ENCODE measurements at regions not wholly inside any gene's neighbourhood (a gene's known extent, or its start where the extent isn't known, plus 50 kb on each side); places are given as distances from the start of the nearest gene placed in this dataset.

DNA sequence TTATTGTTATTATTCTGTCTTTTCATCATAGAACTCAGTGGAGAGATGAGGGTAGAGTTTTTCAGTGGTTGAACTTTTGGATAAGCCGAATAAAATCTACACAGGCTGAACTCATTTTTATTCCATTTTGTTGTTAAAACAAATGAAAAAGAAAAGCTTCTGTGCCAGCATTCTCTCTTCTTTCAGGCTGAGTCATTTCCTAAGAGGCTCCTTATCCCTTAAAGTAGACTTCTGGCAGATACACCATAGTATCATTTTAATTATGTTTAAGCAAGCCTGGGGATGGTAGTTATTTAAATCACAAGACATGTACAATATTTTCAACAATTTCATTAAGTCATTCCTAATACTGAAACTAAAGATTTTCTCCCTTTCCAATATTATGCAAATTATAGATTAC lies 1364.0 kb upstream of the NRXN1 start:
- Histone ChIP-seq H3K79me2 (ENCODE audit: control insufficient read depth, low read length) (no peaks in the 10 kb centered on the region), H3K4me1 (ENCODE audit: control insufficient read depth, low read length) (no peaks in the 10 kb centered on the region), H3K4me3 (ENCODE audit: low read length) (no peak overlapping the region), H3K27ac (ENCODE audit: low read depth, low read length) (no peak overlapping the region), H3K4me2 (ENCODE audit: low read length) (no peak overlapping the region), H3K9me3 (ENCODE audit: control insufficient read depth, insufficient read depth, low read length) (no peaks in the 10 kb centered on the region), H3K36me3 (ENCODE audit: control insufficient read depth, low read length) (no peaks in the 10 kb centered on the region), H4K20me1 (ENCODE audit: control insufficient read depth, insufficient read depth, low read depth, low read length) (no peaks in the 10 kb centered on the region), H3K27me3 (ENCODE audit: control insufficient read depth, low read length) (no peaks in the 10 kb centered on the region), H3F3A (ENCODE audit: control insufficient read depth, insufficient read depth) (no peaks in the 10 kb centered on the region), H3K9me2 (replicated peaks; ENCODE audit: control insufficient read depth, low read length) (no peaks in the 10 kb centered on the region)
- TF ChIP-seq EZH2phosphoT487 (IDR thresholded peaks at IDR 0.05; ENCODE audit: borderline replicate concordance, low read length), result no peak
- TF ChIP-seq, protein P1, sequence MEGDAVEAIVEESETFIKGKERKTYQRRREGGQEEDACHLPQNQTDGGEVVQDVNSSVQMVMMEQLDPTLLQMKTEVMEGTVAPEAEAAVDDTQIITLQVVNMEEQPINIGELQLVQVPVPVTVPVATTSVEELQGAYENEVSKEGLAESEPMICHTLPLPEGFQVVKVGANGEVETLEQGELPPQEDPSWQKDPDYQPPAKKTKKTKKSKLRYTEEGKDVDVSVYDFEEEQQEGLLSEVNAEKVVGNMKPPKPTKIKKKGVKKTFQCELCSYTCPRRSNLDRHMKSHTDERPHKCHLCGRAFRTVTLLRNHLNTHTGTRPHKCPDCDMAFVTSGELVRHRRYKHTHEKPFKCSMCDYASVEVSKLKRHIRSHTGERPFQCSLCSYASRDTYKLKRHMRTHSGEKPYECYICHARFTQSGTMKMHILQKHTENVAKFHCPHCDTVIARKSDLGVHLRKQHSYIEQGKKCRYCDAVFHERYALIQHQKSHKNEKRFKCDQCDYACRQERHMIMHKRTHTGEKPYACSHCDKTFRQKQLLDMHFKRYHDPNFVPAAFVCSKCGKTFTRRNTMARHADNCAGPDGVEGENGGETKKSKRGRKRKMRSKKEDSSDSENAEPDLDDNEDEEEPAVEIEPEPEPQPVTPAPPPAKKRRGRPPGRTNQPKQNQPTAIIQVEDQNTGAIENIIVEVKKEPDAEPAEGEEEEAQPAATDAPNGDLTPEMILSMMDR (IDR thresholded peaks at IDR 0.05; ENCODE audit: low read depth, low read length, poor library complexity, severe bottlenecking), result no peak

DNA sequence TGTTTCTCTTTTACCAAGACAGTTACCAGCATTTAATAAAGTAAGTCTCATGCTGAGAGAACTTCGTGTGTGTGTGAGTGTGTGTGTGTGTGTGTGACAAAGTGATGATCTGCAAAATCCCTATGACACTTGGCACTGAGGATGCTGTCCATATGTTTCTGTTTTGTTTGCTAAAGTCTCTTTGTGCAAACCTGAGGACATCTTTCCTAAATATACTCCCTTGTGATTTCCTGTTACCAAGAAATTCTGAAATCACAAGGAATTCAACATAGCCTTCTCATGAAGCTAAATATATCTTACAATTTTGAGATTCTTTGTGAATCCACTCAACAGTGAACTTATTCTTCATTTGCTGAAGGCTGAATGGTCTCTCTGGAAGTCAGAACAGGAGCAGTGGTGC lies 1359.7 kb upstream of the NRXN1 start:
- H3K4me1 ChIP-seq (ENCODE audit: control insufficient read depth, low read length), result no peaks in the 10 kb centered on the region
- no peaks in the 10 kb centered on the region for H3K36me3 ChIP-seq (ENCODE audit: control insufficient read depth, low read length)
- no peak for TF ChIP-seq EZH2phosphoT487 (IDR thresholded peaks at IDR 0.05; ENCODE audit: borderline replicate concordance, low read length)
- TF ChIP-seq, protein P1 (IDR thresholded peaks at IDR 0.05; ENCODE audit: low read depth, low read length, poor library complexity, severe bottlenecking), result no peak

DNA sequence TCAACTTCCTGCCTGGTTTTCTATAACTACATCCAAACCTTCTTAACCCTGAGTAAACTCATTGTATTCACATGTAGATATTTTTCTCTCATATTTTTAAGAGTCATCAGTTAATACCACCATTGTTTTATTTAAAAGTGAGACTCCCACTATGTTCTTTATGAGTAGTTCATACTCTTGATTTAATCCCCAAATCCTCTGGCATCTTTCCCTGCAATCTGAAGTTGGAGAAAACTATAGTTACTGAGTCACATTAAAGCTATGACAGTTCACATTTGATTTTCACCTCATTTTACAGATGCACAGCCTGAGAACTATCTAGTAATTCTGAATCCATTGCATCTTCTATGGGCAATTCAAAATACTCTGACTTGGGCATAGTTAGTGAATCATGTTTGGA lies 1358.7 kb upstream of the NRXN1 start:
- no peaks in the 10 kb centered on the region for H3K79me2 ChIP-seq (ENCODE audit: control insufficient read depth, low read length)
- no peak overlapping the region for H3K27ac ChIP-seq (ENCODE audit: low read depth, low read length)
- H3K9me3 ChIP-seq (ENCODE audit: control insufficient read depth, insufficient read depth, low read length), result no peaks in the 10 kb centered on the region
- no peak overlapping the region for H3K4me3 ChIP-seq (ENCODE audit: low read length)
- H4K20me1 ChIP-seq (ENCODE audit: control insufficient read depth, insufficient read depth, low read depth, low read length), result no peaks in the 10 kb centered on the region
- H3K4me1 ChIP-seq (ENCODE audit: control insufficient read depth, low read length), result no peaks in the 10 kb centered on the region
- no peak overlapping the region for H3K4me2 ChIP-seq (ENCODE audit: low read length)
- no peaks in the 10 kb centered on the region for H3K9me2 ChIP-seq (replicated peaks; ENCODE audit: control insufficient read depth, low read length)
- TF ChIP-seq, protein P1 (IDR thresholded peaks at IDR 0.05; ENCODE audit: low read depth, low read length, poor library complexity, severe bottlenecking), result no peak
- TF ChIP-seq EZH2phosphoT487 (IDR thresholded peaks at IDR 0.05; ENCODE audit: borderline replicate concordance, low read length), result no peak
- H3K27me3 ChIP-seq (ENCODE audit: control insufficient read depth, low read length), result no peaks in the 10 kb centered on the region
- no peaks in the 10 kb centered on the region for H3F3A ChIP-seq (ENCODE audit: control insufficient read depth, insufficient read depth)
- no peaks in the 10 kb centered on the region for H3K36me3 ChIP-seq (ENCODE audit: control insufficient read depth, low read length)

More for the DNA sequence above, 1359.7 kb upstream of the NRXN1 start:
- Histone ChIP-seq H3K79me2 (ENCODE audit: control insufficient read depth, low read length) (no peaks in the 10 kb centered on the region), H4K20me1 (ENCODE audit: control insufficient read depth, insufficient read depth, low read depth, low read length) (no peaks in the 10 kb centered on the region), H3K9me3 (ENCODE audit: control insufficient read depth, insufficient read depth, low read length) (no peaks in the 10 kb centered on the region), H3K27me3 (ENCODE audit: control insufficient read depth, low read length) (no peaks in the 10 kb centered on the region), H3K4me3 (ENCODE audit: low read length) (no peak overlapping the region), H3F3A (ENCODE audit: control insufficient read depth, insufficient read depth) (no peaks in the 10 kb centered on the region), H3K4me2 (ENCODE audit: low read length) (no peak overlapping the region), H3K9me2 (replicated peaks; ENCODE audit: control insufficient read depth, low read length) (no peaks in the 10 kb centered on the region), H3K27ac (ENCODE audit: low read depth, low read length) (no peak overlapping the region)

All from DOHH2 (cell line).